GOT3 (cell line): ENCODE measurements at regions not wholly inside any gene's neighbourhood (a gene's known extent, or its start where the extent isn't known, plus 50 kb on each side); places are given as distances from the start of the nearest gene placed in this dataset.

ENCODE experiments used
- DNase-seq: peaks from one replicate; lab custom pipeline; 2025; ENCODE audit warnings: mixed read lengths; lab: John Stamatoyannopoulos, UW

DNA sequence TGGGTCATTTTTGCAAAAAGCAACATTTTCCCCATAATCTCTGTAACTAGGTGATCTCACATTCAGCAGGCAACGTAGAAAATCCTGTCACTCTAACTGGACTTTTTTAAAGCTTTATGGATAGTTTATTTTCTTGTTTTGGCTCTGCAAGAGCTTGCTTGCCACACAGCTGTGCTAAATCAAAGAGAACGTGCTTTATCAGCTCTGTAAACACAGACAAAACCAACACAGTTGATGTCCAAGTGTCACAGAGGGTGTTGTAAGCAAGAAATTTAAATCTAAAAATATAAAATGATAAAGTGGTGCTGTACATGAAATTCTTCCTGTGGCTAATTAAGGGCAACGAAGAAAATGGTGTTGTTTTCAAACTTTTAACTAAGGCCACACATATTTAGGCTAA is 97.5 kb upstream of the STAC start:
- DNase-seq = no peak

DNA sequence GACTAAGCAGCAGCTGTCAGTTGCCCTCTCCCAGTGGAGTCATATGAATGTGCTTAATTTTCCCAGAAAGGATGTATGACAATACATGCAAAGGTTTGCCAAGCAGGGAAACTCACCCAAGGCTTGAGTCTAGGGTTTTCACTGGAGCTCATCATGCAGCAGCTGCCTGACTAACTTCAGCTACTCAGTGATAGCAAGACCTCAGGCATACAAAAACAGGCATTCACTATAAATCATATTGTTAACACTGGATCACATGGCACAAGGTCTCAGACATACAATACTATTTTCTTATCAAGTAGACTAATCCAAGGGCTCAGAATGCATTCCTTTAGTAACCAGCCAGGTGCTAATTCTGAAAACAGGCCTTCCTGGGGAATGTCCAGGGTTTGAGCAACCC is 85.0 kb upstream of the STAC start:
- no peak for DNase-seq

DNA sequence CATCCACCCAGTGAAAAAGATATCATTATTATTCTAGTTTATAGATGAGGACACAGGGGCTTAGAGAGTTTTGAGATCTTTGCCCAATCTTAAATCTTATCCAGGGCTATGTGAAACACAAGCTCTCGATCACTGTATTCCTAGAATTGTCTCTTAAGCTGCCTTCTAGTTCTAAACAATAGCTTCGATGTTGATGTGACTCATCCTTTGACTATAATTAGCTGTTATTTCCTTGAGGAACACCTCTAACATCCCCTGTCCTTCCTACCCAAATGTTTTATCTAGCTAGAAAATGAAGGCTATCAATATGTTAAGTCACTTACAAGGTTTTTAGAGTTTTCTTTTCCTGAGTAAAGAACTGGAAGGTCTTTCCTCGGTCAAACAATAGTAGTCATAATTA is 83.1 kb upstream of the STAC start:
- no peak for DNase-seq

DNA sequence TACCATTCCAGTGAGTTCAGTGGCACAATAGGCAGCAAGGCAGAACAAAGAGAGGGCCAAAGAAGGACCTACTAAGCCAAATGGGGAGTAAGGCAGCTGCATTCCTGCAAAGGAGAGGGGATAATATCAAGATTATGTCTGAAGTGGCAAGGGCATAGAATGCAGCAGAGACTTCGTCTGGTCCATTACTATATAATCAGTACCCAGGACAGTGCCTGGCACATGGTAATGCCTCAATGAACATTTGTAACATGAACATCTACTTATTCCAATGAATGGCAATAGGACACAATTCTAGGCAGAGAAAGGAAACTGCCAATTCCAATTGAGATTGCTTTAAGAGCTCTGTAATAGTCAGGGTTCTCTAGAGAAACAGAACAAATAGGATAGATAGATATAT is 82.1 kb upstream of the STAC start:
- no peak for DNase-seq

DNA sequence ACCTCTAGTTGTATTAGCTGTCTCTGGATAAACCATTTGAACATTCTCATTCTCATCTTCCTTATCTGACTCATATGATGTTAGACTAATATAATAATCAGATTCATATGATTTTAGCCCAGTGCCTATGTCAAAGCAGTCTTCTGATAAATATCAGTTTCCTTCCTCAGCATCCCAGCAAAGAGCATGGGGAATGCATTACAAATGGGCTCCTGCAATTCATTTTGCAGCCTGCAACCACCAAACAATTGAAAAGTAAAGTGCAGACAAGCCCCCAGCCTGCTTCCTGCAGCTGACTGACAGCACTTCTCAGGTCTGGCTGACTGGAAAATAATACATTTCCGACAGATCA is 78.2 kb upstream of the STAC start:
- DNase-seq = no peak

DNA sequence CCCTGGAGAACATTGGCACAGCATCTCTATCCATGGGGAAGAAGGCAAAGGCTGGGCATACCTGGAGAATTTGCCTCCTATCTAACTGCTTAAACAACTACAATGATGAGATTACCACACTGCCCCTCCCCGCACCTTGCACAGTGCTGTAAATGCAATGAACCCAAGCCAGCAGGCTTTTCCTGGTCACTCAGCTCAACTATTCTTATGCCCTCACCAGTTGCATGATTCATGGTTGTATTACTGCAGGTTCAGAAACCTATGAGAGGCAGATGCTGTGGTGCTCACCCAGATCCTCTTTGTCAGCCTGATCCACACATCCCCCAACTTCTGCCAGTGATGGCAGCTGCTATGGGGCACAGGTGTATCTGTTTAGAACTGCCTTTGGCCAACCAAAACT is 77.7 kb upstream of the STAC start:
- no peak for DNase-seq

DNA sequence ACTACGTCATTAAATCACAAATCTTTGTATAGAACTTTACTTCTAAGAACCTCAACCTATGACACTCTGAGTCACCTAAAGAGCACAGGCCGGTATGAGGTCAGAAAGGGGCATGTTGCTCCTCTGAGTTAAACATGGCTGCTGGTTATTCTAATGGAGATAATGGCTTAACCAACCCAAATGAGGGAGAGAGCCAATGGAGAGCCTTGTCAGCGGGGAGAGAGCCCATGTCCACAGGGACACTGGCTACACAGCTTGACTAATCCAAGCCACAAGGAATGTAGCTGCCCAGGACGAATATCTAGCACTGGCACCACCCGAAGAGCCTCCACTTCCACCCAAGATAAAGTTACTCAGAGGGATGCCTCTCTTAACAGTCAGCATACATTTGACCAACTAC is 77.0 kb upstream of the STAC start:
- DNase-seq = no peak

DNA sequence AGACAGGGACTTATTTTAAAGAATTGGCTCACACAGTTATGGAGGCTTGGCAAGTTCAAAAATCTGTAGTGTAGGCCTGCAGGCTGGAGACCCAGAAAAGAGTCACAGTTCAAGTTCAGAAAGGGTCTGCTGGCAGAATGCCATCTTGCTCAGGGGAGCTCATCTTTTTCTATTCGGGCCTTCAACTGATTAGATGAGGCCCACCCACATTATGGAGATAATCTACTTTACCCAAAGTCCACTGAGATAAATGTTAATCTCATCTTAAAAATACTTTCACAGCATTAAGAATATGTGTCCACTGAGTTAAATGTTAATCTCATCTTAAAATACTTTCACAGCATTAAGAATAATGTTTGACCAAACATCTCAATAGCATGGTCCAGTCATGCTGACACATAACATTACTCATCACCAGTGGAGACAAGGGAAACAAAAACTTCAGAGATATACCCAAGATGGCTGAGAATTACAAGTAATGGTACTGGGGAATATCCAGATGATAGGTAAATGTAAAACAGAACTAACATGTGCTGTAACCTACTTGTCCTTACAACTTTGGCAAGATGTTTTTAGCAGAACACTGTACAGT is 74.3 kb upstream of the STAC start:
- no peak for DNase-seq

DNA sequence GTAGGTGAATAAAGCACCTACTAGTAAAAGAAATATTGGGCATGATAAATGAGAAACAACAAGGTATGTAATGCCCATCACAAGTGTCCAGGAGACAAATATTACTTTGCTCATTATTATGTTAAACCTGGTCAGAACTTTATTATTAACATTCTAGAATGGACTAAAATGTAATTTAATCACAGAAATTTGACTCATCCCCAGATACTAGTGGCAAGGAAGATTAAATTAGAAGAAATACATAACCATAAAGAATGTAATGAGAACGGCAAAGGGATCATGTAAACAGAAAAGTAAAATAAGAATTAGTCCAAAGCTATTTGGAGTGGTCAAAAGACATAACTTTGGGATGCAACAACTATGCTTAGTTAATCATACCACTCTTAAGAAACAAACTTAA is 71.2 kb upstream of the STAC start:
- DNase-seq = no peak

DNA sequence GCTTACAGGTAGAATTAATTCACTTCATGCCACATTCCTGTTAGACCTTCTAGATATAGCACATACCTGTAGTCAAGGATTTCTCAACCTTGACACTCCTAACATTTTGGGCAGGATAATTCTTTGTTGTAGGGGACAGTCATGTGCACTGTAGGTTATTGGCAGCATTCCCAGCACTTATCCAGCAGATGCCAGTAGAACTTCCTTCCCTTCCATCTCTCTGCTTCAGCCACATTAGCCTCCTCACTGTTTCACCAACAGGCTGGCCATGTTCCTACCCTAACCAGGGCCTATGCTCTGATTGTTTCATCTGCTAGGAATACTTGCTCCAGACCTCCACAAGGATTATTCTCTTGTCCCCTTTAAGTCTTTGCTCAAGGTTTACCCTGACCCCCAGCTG is 68.0 kb upstream of the STAC start:
- DNase-seq = no peak

DNA sequence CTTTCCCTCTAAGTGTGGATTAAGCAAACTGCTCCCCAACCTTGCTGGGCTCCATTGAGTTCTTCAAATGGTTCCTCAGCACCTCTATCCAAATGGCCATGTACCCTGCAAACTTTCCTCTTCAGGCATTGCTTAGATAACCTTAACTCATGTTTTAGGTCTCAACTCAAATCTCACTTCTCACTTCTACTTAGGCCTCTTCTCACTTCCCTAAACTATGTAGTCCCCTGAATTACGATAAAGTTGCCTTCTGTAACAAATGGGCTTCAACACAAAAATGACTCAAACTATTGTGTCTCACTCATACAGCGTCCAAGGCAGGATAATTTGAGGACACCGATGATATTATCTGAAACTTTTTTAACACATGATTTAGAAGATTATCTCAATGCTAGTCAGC is 62.4 kb upstream of the STAC start:
- DNase-seq = no peak

DNA sequence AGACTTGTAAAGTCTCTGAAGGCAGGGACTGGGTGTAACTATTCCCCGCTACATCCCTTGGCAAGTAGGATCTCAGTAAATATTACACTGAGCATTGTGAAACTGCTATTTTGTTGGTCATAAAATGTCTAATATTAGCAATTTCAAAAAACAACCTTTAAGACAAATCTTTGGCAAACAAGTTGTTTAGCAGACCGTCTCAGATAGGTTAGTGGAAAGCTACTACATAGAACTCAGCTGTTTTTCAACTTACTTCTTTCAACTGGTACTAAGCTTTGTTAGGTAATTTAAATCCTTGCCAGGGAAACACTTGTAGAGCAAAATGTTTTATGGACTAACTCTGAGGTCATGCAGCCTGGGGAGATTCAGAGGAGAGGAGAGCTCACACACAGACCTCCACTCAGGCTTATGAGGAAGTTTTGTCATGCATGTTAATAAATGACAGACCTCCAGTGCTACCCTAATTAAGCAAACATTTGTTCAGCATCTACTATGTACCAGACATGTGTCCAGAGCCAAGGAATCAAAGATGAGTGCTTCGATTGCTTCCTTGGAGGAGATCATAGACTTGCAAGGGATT is 61.6 kb upstream of the STAC start:
- DNase-seq = no peak

DNA sequence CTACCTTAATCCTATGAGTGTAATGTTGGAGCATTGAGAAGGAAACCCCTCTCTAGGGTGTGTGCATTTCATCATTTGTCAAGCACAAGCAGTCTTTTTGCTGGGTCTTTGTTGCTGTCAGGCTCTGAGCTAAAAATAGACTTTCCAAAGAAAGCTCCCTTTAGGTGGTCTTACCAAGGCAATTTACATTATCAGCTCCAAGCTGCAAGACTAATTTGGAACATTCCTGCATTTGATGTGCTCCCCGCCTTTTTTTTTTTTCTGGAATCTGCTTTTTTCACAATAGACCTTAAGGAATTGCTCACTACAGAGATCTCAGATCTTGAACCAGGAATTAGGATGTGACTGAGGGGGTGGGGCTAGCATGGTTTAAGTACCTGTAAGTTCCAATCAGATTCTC is 60.6 kb upstream of the STAC start:
- no peak for DNase-seq
